WTC11 (cell line): ENCODE measurements at regions not wholly inside any gene's neighbourhood (a gene's known extent, or its start where the extent isn't known, plus 50 kb on each side); places are given as distances from the start of the nearest gene placed in this dataset.

ENCODE experiments used
- CTCF ChIP-seq: fragments of 200-600 bp; IDR thresholded peaks from 2 replicates; pipeline ENCODE4 v1.8.0; 2022; ENCODE audit warnings: antibody characterized with exemption
- NR1H2 ChIP-seq: sonication (generic); formaldehyde crosslinking; IDR thresholded peaks from 2 replicates; pipeline ENCODE4 v1.9.0; 2021; ENCODE audit warnings: mild to moderate bottlenecking, moderate library complexity, missing genetic modification reagents
- OVOL2 ChIP-seq: fragments of 250-450 bp; sonication (Bioruptor Pico); IDR thresholded peaks from 2 replicates; pipeline ENCODE4 v1.9.0; 2021; ENCODE audit warnings: mild to moderate bottlenecking, borderline replicate concordance
- ZNF423 ChIP-seq: fragments of 250-450 bp; sonication (Bioruptor Pico); IDR thresholded peaks from 2 replicates; pipeline ENCODE4 v2.1.2; 2022; ENCODE audit warnings: mild to moderate bottlenecking, moderate library complexity
- TF ChIP-seq, protein P1 (sequence below): sonication (generic); formaldehyde crosslinking; IDR thresholded peaks from 2 replicates; pipeline ENCODE4 v1.8.1; 2023; ENCODE audit warnings: mild to moderate bottlenecking, moderate library complexity, missing genetic modification reagents
- TF ChIP-seq, protein P2 (sequence below): sonication (generic); formaldehyde crosslinking; IDR thresholded peaks from 2 replicates; pipeline ENCODE4 v1.8.1; 2023; ENCODE audit warnings: mild to moderate bottlenecking, missing genetic modification reagents, moderate library complexity

GRCh38 chr5:89443508-89443907, 560.5 kb upstream of the MEF2C start:
- TF ChIP-seq ZNF423 (CRISPR knock-in tag) (no peak), OVOL2 (no peak), NR1H2 (CRISPR knock-in tag) (no peak), CTCF (no peak)
- TF ChIP-seq, protein P1, sequence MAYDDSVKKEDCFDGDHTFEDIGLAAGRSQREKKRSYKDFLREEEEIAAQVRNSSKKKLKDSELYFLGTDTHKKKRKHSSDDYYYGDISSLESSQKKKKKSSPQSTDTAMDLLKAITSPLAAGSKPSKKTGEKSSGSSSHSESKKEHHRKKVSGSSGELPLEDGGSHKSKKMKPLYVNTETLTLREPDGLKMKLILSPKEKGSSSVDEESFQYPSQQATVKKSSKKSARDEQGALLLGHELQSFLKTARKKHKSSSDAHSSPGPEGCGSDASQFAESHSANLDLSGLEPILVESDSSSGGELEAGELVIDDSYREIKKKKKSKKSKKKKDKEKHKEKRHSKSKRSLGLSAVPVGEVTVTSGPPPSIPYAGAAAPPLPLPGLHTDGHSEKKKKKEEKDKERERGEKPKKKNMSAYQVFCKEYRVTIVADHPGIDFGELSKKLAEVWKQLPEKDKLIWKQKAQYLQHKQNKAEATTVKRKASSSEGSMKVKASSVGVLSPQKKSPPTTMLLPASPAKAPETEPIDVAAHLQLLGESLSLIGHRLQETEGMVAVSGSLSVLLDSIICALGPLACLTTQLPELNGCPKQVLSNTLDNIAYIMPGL (CRISPR knock-in tag), result no peak
- TF ChIP-seq, protein P2, sequence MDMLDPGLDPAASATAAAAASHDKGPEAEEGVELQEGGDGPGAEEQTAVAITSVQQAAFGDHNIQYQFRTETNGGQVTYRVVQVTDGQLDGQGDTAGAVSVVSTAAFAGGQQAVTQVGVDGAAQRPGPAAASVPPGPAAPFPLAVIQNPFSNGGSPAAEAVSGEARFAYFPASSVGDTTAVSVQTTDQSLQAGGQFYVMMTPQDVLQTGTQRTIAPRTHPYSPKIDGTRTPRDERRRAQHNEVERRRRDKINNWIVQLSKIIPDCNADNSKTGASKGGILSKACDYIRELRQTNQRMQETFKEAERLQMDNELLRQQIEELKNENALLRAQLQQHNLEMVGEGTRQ (CRISPR knock-in tag), result no peak
